ENCODE measurements at regions not wholly inside any gene's neighbourhood (a gene's known extent, or its start where the extent isn't known, plus 50 kb on each side); places are given as distances from the start of the nearest gene placed in this dataset.

DNA sequence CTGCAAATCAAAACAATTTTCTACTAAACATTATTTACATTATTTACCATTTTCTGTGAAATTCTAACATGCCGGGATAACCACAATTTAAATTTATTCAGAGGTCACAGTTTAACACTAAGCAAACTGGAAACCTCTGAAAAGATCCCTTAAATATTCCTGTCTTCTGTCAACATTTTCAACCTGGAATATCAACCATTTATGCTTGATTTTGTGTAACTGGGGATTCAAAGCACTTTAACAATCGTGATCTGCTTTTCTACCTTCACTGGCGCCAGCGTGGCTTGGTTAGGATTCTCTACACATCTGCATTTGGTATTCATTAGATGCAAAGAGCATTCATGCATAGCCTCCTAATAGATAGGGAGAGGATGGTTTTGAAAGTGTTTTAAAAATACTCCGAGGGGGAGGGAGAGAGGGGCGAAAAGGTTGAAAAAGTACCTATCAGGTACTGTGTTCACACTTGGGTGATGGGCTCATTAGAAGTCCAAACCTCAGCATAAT lies 59.9 kb upstream of the RAB12 start:
- no peaks in the 10 kb centered on the region for H3K27me3 ChIP-seq
- no peaks in the 10 kb centered on the region for H3K36me3 ChIP-seq
- intact Hi-C loops (cut with DNase I; ENCODE audit: low total_unique reads) = no loop called here
- no peaks in the 10 kb centered on the region for H3K9me3 ChIP-seq
- TF ChIP-seq, protein P1, sequence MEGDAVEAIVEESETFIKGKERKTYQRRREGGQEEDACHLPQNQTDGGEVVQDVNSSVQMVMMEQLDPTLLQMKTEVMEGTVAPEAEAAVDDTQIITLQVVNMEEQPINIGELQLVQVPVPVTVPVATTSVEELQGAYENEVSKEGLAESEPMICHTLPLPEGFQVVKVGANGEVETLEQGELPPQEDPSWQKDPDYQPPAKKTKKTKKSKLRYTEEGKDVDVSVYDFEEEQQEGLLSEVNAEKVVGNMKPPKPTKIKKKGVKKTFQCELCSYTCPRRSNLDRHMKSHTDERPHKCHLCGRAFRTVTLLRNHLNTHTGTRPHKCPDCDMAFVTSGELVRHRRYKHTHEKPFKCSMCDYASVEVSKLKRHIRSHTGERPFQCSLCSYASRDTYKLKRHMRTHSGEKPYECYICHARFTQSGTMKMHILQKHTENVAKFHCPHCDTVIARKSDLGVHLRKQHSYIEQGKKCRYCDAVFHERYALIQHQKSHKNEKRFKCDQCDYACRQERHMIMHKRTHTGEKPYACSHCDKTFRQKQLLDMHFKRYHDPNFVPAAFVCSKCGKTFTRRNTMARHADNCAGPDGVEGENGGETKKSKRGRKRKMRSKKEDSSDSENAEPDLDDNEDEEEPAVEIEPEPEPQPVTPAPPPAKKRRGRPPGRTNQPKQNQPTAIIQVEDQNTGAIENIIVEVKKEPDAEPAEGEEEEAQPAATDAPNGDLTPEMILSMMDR (IDR thresholded peaks at IDR 0.05) = no peak
- no peak for TF ChIP-seq POLR2AphosphoS5 (IDR thresholded peaks at IDR 0.05)
- TF ChIP-seq POLR2A (IDR thresholded peaks at IDR 0.05) = no peak
- H3K4me1 ChIP-seq = no peaks in the 10 kb centered on the region
- no peak overlapping the region for H3K4me3 ChIP-seq
- H3K27ac ChIP-seq = no peak overlapping the region
- no peak for DNase-seq (ENCODE audit: low spot score in 2 of 2)

DNA sequence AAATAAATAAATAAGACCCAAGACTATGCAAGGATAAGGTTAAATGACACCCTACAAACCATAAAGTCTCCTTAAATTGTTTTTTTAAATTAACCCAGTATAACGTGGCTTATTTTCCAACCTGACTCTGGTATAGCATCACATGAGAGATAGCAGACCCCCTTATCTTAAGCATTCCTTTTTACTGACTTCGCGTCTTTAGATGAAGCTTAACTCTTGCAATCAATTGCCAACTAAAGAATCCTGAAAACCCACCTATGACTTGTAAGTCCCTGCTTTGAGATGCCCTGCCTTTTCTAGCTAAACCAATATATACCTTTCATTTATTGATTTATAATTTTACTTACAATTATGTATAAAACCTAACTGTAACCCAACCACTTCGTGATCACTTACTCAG lies 57.1 kb upstream of the RAB12 start:
- TF ChIP-seq POLR2AphosphoS5 (IDR thresholded peaks at IDR 0.05) (no peak), POLR2A (IDR thresholded peaks at IDR 0.05) (no peak)
- TF ChIP-seq, protein P1 (IDR thresholded peaks at IDR 0.05) = no peak
- H3K27ac ChIP-seq = no peak overlapping the region
- intact Hi-C loops (cut with DNase I; ENCODE audit: low total_unique reads) = no loop called here

DNA sequence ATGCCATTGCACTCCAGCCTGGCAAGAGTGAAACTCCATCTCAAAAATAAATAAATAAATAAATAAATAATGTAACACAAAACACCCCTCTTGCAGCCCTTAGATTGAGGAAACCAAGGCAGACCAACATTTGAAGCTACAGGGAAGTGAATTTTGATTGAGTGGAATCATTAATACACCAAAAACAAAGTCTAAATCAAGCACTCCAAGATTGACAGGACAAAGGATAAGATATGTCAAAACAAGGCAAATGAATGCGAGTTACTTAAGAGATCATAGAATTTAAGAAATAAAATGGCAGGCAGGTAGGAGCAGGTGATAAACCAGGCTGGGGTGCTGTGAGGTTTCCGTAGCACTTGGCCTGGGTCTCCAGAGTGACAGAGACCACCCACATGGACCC lies 54.9 kb upstream of the RAB12 start:
- H3K36me3 ChIP-seq = no peaks in the 10 kb centered on the region
- TF ChIP-seq POLR2A (IDR thresholded peaks at IDR 0.05) (no peak), POLR2AphosphoS5 (IDR thresholded peaks at IDR 0.05) (no peak)
- TF ChIP-seq, protein P1 (IDR thresholded peaks at IDR 0.05) = no peak
- H3K27me3 ChIP-seq = no peaks in the 10 kb centered on the region
- DNase-seq (ENCODE audit: low spot score in 2 of 2) = no peak
- intact Hi-C loops (cut with DNase I; ENCODE audit: low total_unique reads) = no loop called here
- no peaks in the 10 kb centered on the region for H3K9me3 ChIP-seq
- no peak overlapping the region for H3K4me3 ChIP-seq
- no peak overlapping the region for H3K27ac ChIP-seq
- no peaks in the 10 kb centered on the region for H3K4me1 ChIP-seq

More for the DNA sequence above, 57.1 kb upstream of the RAB12 start:
- DNase-seq (ENCODE audit: low spot score in 2 of 2) = no peak
- Histone ChIP-seq H3K4me3 (no peak overlapping the region), H3K36me3 (no peaks in the 10 kb centered on the region), H3K27me3 (no peaks in the 10 kb centered on the region), H3K4me1 (no peaks in the 10 kb centered on the region), H3K9me3 (no peaks in the 10 kb centered on the region)

DNA sequence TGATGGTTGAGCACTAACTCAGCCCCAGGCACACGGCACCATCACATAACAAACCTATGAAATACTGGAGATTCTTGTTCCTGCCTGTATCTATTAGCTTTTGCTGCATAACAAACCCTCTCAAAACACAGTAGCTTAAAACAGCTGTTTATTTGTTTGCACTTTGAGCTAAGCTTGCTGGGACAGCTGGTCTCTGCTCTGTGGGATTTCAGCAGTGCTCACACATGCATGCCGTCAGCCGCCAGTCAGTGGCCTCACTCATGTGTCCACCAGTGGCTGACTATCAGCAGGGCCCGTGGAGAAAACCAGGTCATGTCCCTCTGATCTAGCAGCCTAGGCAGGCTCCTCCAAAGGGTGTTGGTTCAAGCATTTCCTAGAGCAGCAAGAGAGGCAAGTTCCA lies 52.8 kb upstream of the RAB12 start:
- H3K27ac ChIP-seq = no peak overlapping the region
- H3K9me3 ChIP-seq = no peaks in the 10 kb centered on the region
- DNase-seq (ENCODE audit: low spot score in 2 of 2) = no peak
- TF ChIP-seq, protein P1 (IDR thresholded peaks at IDR 0.05) = no peak
- no peak for TF ChIP-seq POLR2AphosphoS5 (IDR thresholded peaks at IDR 0.05)
- TF ChIP-seq POLR2A (IDR thresholded peaks at IDR 0.05) = no peak
- H3K4me1 ChIP-seq = no peaks in the 10 kb centered on the region
- H3K36me3 ChIP-seq = no peaks in the 10 kb centered on the region
- no peaks in the 10 kb centered on the region for H3K27me3 ChIP-seq
- intact Hi-C loops (cut with DNase I; ENCODE audit: low total_unique reads) = no loop called here
- no peak overlapping the region for H3K4me3 ChIP-seq

Measured in breast epithelium (tissue), 4 donors.